ENCODE measurements at regions not wholly inside any gene's neighbourhood (a gene's known extent, or its start where the extent isn't known, plus 50 kb on each side); places are given as distances from the start of the nearest gene placed in this dataset.

DNA sequence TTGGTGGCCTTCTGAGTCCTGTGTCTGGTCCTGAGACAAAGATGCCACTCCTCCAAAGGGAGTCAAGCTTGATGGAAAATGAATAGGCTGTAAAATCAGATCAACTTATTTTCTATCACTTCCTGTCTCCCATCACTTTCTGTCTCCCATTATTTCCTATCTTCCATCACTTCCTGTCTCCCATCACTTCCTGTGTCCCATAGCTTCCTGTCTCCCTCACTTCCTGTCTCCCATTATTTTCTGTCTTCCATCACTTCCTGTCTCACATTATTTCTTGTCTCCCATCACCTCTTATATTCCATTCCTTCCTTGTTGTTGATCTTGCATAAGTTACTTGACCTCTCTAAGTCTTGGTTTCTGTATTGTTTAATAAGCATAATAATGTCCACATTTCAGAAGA, 418.5 kb upstream of the EEF2KMT start:
- DNase-seq (ENCODE audit: low read depth, low spot score) = no peak
- no peaks in the 10 kb centered on the region for H3K27me3 ChIP-seq (ENCODE audit: insufficient read depth, insufficient read length)
- TF ChIP-seq YY1 (IDR thresholded peaks at IDR 0.05; ENCODE audit: insufficient read depth, insufficient read length) (no peak), ZNF274 (IDR thresholded peaks at IDR 0.05; ENCODE audit: low read depth, low read length) (no peak), SUZ12 (IDR thresholded peaks at IDR 0.05; ENCODE audit: extremely low read depth, insufficient read depth, insufficient read length) (no peak)
- H3K36me3 ChIP-seq (ENCODE audit: insufficient read depth, insufficient read length, low read length) = no peaks in the 10 kb centered on the region
- peaks cover 3% of the 10 kb centered on the region for H3K4me1 ChIP-seq (ENCODE audit: insufficient read depth, insufficient read length)
- H3K9me3 ChIP-seq (ENCODE audit: insufficient read depth, low read length) = no peaks in the 10 kb centered on the region
- no peak overlapping the region for H3K4me3 ChIP-seq (ENCODE audit: insufficient read length, low read depth)
- no peak overlapping the region for H3K9ac ChIP-seq (ENCODE audit: insufficient read length, low read depth)

DNA sequence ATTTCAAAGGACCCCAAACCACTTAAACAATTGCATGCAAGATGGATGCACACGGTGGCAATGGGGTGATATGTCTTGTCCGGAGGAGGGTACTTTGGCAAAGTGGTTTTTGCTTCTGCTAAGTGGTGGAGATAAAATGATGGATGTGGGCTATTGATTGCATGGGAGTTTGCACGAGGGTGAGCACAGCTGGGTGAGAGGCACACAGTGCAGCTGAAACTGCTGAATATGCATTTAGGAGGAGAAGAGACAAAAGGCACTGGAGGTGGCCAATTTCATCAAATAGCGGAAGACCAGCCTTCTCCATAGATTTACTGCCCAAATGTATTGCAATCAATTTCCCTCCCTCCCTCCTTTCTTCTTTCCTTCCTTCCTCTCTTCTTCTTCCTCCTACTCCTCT, 414.4 kb upstream of the EEF2KMT start:
- no peak for DNase-seq (ENCODE audit: low read depth, low spot score)
- no peaks in the 10 kb centered on the region for H3K9me3 ChIP-seq (ENCODE audit: insufficient read depth, low read length)
- no peaks in the 10 kb centered on the region for H3K36me3 ChIP-seq (ENCODE audit: insufficient read depth, insufficient read length, low read length)
- TF ChIP-seq SUZ12 (IDR thresholded peaks at IDR 0.05; ENCODE audit: extremely low read depth, insufficient read depth, insufficient read length) (no peak), YY1 (IDR thresholded peaks at IDR 0.05; ENCODE audit: insufficient read depth, insufficient read length) (no peak), ZNF274 (IDR thresholded peaks at IDR 0.05; ENCODE audit: low read depth, low read length) (no peak)
- peaks cover 12% of the 10 kb centered on the region for H3K4me1 ChIP-seq (ENCODE audit: insufficient read depth, insufficient read length)
- no peak overlapping the region for H3K9ac ChIP-seq (ENCODE audit: insufficient read length, low read depth)
- no peak overlapping the region for H3K4me3 ChIP-seq (ENCODE audit: insufficient read length, low read depth)
- no peaks in the 10 kb centered on the region for H3K27me3 ChIP-seq (ENCODE audit: insufficient read depth, insufficient read length)

DNA sequence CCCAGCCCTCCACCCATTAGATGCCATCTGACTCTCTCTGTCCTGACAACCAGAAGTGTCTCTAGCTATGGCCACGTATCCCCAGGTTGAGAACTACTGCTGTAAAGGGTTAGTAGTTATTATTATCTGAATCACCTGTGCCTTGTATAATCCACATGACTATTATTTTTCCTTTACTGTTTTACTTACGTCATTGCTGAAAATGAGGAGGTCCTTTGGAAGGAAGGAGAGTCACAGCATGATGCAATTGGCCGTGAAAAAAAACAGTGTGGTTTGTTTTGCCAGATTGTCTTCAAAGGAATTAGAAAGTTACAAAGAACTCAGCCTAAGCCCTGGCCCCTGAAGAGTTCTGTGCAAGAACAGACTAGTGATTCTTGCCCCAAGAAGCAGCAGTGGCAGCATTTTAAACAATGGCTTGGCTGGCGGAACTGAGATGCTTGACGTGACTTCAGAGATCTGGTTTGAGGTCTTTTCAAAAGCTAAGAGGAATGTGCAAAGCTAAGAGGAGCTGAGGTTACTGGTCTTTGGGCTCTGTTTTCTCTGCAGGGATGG, 413.3 kb upstream of the EEF2KMT start:
- H3K9me3 ChIP-seq (ENCODE audit: insufficient read depth, low read length) = no peaks in the 10 kb centered on the region
- no peak overlapping the region for H3K4me3 ChIP-seq (ENCODE audit: insufficient read length, low read depth)
- H3K27me3 ChIP-seq (ENCODE audit: insufficient read depth, insufficient read length) = no peaks in the 10 kb centered on the region
- peak; percentile 15 for DNase-seq (ENCODE audit: low read depth, low spot score)
- H3K4me1 ChIP-seq (ENCODE audit: insufficient read depth, insufficient read length) = peaks cover 12% of the 10 kb centered on the region
- H3K36me3 ChIP-seq (ENCODE audit: insufficient read depth, insufficient read length, low read length) = no peaks in the 10 kb centered on the region
- no peak overlapping the region for H3K9ac ChIP-seq (ENCODE audit: insufficient read length, low read depth)
- TF ChIP-seq ZNF274 (IDR thresholded peaks at IDR 0.05; ENCODE audit: low read depth, low read length) (no peak), YY1 (IDR thresholded peaks at IDR 0.05; ENCODE audit: insufficient read depth, insufficient read length) (no peak), SUZ12 (IDR thresholded peaks at IDR 0.05; ENCODE audit: extremely low read depth, insufficient read depth, insufficient read length) (no peak)

DNA sequence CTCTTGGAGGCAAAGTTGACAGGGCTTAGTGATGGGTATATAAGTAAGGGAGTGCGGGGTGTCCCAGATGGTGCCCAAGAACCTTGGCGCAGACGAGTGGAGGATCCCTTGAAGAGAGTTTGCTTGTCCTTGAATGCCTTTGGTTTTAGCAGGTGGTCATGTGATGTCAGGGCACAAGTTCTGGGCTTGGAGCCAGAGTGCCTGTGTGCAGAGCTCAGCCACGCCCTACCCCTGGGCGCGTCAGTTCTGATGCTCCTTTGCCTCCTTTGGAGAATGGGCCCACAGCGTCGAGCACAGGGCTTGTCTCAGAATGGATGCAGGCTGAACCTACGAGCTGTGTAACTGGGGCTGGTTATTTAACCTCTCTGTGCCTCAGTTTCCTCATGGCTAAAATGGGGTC, 412.2 kb upstream of the EEF2KMT start:
- H3K27me3 ChIP-seq (ENCODE audit: insufficient read depth, insufficient read length) = no peaks in the 10 kb centered on the region
- TF ChIP-seq YY1 (IDR thresholded peaks at IDR 0.05; ENCODE audit: insufficient read depth, insufficient read length) (no peak), SUZ12 (IDR thresholded peaks at IDR 0.05; ENCODE audit: extremely low read depth, insufficient read depth, insufficient read length) (no peak), ZNF274 (IDR thresholded peaks at IDR 0.05; ENCODE audit: low read depth, low read length) (no peak)
- no peaks in the 10 kb centered on the region for H3K9me3 ChIP-seq (ENCODE audit: insufficient read depth, low read length)
- H3K9ac ChIP-seq (ENCODE audit: insufficient read length, low read depth) = no peak overlapping the region
- H3K36me3 ChIP-seq (ENCODE audit: insufficient read depth, insufficient read length, low read length) = no peaks in the 10 kb centered on the region
- peaks cover 12% of the 10 kb centered on the region for H3K4me1 ChIP-seq (ENCODE audit: insufficient read depth, insufficient read length)
- no peak overlapping the region for H3K4me3 ChIP-seq (ENCODE audit: insufficient read length, low read depth)
- no peak for DNase-seq (ENCODE audit: low read depth, low spot score)

DNA sequence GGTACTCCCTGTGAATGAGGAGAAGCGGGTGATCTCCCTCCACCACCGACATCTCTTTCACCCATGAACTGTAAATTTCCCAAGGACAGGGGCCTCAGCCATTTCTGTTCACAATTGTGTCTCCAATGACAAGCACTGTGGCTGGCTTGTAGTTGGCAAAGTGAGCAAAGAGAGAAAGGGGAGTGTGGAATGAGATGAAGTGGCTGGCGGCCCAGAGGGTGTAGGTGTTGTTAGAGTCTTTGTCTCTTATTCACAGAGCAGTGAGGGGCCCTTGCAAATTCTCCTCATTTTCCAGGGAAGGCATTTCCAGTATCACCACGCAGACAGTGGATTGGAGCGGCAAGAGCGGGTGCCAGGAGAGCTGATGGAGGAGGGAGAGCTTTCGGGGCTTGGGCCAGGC, 411.7 kb upstream of the EEF2KMT start:
- no peaks in the 10 kb centered on the region for H3K36me3 ChIP-seq (ENCODE audit: insufficient read depth, insufficient read length, low read length)
- no peak overlapping the region for H3K4me3 ChIP-seq (ENCODE audit: insufficient read length, low read depth)
- H3K4me1 ChIP-seq (ENCODE audit: insufficient read depth, insufficient read length) = peaks cover 15% of the 10 kb centered on the region
- no peaks in the 10 kb centered on the region for H3K9me3 ChIP-seq (ENCODE audit: insufficient read depth, low read length)
- no peak for DNase-seq (ENCODE audit: low read depth, low spot score)
- no peak overlapping the region for H3K9ac ChIP-seq (ENCODE audit: insufficient read length, low read depth)
- H3K27me3 ChIP-seq (ENCODE audit: insufficient read depth, insufficient read length) = no peaks in the 10 kb centered on the region
- TF ChIP-seq ZNF274 (IDR thresholded peaks at IDR 0.05; ENCODE audit: low read depth, low read length) (no peak), YY1 (IDR thresholded peaks at IDR 0.05; ENCODE audit: insufficient read depth, insufficient read length) (no peak), SUZ12 (IDR thresholded peaks at IDR 0.05; ENCODE audit: extremely low read depth, insufficient read depth, insufficient read length) (no peak)

DNA sequence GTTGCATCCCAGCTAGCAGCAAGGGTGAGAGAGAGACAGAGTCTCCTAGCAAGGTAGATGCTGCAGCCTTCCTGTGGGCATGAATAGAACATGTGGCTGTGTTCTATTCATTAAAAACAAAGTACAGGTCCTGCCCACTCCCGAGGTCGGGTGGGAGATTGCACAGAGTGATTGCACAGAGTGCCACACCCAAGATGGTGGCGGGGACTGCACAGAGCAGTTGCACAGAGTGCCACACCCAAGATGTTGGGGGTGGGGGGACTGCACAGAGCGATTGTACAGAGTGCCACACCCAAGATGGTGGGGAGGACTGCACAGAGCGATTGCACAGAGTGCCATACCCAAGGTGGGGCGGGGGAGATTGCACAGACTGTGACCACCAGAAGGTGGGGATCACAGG, 410.8 kb upstream of the EEF2KMT start:
- TF ChIP-seq ZNF274 (IDR thresholded peaks at IDR 0.05; ENCODE audit: low read depth, low read length) = no peak
- TF ChIP-seq SUZ12 (IDR thresholded peaks at IDR 0.05; ENCODE audit: extremely low read depth, insufficient read depth, insufficient read length) = no peak
- no peak for TF ChIP-seq YY1 (IDR thresholded peaks at IDR 0.05; ENCODE audit: insufficient read depth, insufficient read length)
- no peaks in the 10 kb centered on the region for H3K36me3 ChIP-seq (ENCODE audit: insufficient read depth, insufficient read length, low read length)

DNA sequence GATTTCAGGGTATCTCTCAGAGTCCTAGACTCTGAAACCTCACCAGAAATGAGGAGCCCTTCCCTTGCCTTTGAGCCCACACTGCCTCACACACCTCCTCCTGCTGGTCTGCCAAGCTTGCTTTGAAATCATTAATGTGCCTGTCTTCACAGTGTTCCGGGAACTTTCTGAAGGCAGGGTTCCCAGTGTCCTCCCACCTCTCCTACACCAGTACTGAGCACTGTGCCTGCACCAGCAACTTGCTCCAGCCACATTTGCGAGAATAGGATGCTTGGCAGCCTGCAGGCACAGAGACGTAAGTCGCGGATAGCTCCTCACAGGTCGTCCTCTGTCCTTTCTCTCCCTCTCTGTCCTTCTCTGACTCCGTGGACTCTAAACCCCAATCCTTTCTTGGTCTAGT, 408.4 kb upstream of the EEF2KMT start:
- Histone ChIP-seq H3K9ac (ENCODE audit: insufficient read length, low read depth) (no peak overlapping the region), H3K36me3 (ENCODE audit: insufficient read depth, insufficient read length, low read length) (no peaks in the 10 kb centered on the region), H3K27me3 (ENCODE audit: insufficient read depth, insufficient read length) (no peaks in the 10 kb centered on the region), H3K4me1 (ENCODE audit: insufficient read depth, insufficient read length) (peaks cover 12% of the 10 kb centered on the region), H3K4me3 (ENCODE audit: insufficient read length, low read depth) (no peak overlapping the region), H3K9me3 (ENCODE audit: insufficient read depth, low read length) (no peaks in the 10 kb centered on the region)
- no peak for DNase-seq (ENCODE audit: low read depth, low spot score)
- TF ChIP-seq YY1 (IDR thresholded peaks at IDR 0.05; ENCODE audit: insufficient read depth, insufficient read length) (no peak), SUZ12 (IDR thresholded peaks at IDR 0.05; ENCODE audit: extremely low read depth, insufficient read depth, insufficient read length) (no peak), ZNF274 (IDR thresholded peaks at IDR 0.05; ENCODE audit: low read depth, low read length) (no peak)

More for the DNA sequence above, 410.8 kb upstream of the EEF2KMT start:
- peaks cover 15% of the 10 kb centered on the region for H3K4me1 ChIP-seq (ENCODE audit: insufficient read depth, insufficient read length)
- no peaks in the 10 kb centered on the region for H3K27me3 ChIP-seq (ENCODE audit: insufficient read depth, insufficient read length)
- H3K4me3 ChIP-seq (ENCODE audit: insufficient read length, low read depth) = no peak overlapping the region
- no peak for DNase-seq (ENCODE audit: low read depth, low spot score)
- no peak overlapping the region for H3K9ac ChIP-seq (ENCODE audit: insufficient read length, low read depth)
- no peaks in the 10 kb centered on the region for H3K9me3 ChIP-seq (ENCODE audit: insufficient read depth, low read length)
